ENCODE measurements at regions not wholly inside any gene's neighbourhood (a gene's known extent, or its start where the extent isn't known, plus 50 kb on each side); places are given as distances from the start of the nearest gene placed in this dataset.

GRCh38 chr5:178797101-178797521, 62.6 kb upstream of the ZNF354B start:
- TF ChIP-seq POLR2AphosphoS5 (IDR thresholded peaks at IDR 0.05) (no peak), POLR2A (IDR thresholded peaks at IDR 0.05) (no peak), CTCF (IDR thresholded peaks at IDR 0.05 in 8 of 11, conservative IDR thresholded peaks at IDR 0.05 in 3 of 11) (no peak)
